ENCODE measurements at regions not wholly inside any gene's neighbourhood (a gene's known extent, or its start where the extent isn't known, plus 50 kb on each side); places are given as distances from the start of the nearest gene placed in this dataset.

GRCh38 chr6:8731874-8732273 is 296.5 kb upstream of the SLC35B3 start:
- no peaks in the 10 kb centered on the region for H4K20me1 ChIP-seq (replicated peaks; ENCODE audit: control insufficient read depth, extremely low read depth, insufficient read depth, low read length)
- FAIRE-seq (no peak), DNase-seq (ENCODE audit: low read depth, low spot score) (no peak)
- H3K27ac ChIP-seq (ENCODE audit: insufficient read depth, low read depth, low read length): no peak overlapping the region
- intact Hi-C loops (cut with micrococcal nuclease) (no loop called here), dilution Hi-C loops (cut with MboI; ENCODE audit: extremely low pct_ligation_motif_present, low sequenced_read_pairs) (no loop called here)
- no peak overlapping the region for H3K4me2 ChIP-seq (ENCODE audit: insufficient read depth, low read length)
- H2AFZ ChIP-seq (ENCODE audit: low read depth, low read length): no peak overlapping the region
- no peaks in the 10 kb centered on the region for H3K36me3 ChIP-seq (ENCODE audit: control insufficient read depth in 2 of 2, extremely low read depth in 1 of 2, insufficient read depth in 2 of 2, low read length in 2 of 2)
- ChIA-PET POLR2A (no interaction called here), CTCF (no interaction called here)
- TF ChIP-seq CTCF (IDR thresholded peaks at IDR 0.05; ENCODE audit: extremely low read depth in 1 of 2, insufficient read depth in 1 of 2, low read depth in 1 of 2, low read length in 2 of 2): no peak
- TF ChIP-seq POLR2AphosphoS5 (IDR thresholded peaks at IDR 0.05; ENCODE audit: insufficient read depth, low read depth, low read length): no peak
- no peak for TF ChIP-seq GATA2 (IDR thresholded peaks at IDR 0.05; ENCODE audit: insufficient read depth, insufficient read length, low read depth, low read length)
- no peak for TF ChIP-seq FOS (IDR thresholded peaks at IDR 0.05; ENCODE audit: borderline replicate concordance, insufficient read depth, low read length)
- TF ChIP-seq MYC (IDR thresholded peaks at IDR 0.05; ENCODE audit: low read depth, low read length): no peak
- TF ChIP-seq EZH2 (IDR thresholded peaks at IDR 0.05; ENCODE audit: borderline replicate concordance, low read depth, low read length, severe bottlenecking): no peak
- no peak for TF ChIP-seq POLR2A (IDR thresholded peaks at IDR 0.05; ENCODE audit: low read depth, low read length)
- TF ChIP-seq MAX (IDR thresholded peaks at IDR 0.05; ENCODE audit: insufficient read depth, insufficient read length): no peak
- TF ChIP-seq JUN (IDR thresholded peaks at IDR 0.05; ENCODE audit: borderline replicate concordance, insufficient read depth, insufficient read length, low read depth): no peak
- H3K79me2 ChIP-seq (ENCODE audit: control insufficient read depth, insufficient read depth, low read length): no peaks in the 10 kb centered on the region
- H3K9ac ChIP-seq (replicated peaks; ENCODE audit: extremely low read depth, insufficient read depth, low read length): no peak overlapping the region
- H3K9me1 ChIP-seq (replicated peaks; ENCODE audit: control insufficient read depth, extremely low read depth, insufficient read depth, low read length): no peaks in the 10 kb centered on the region
- H3K4me1 ChIP-seq (ENCODE audit: control insufficient read depth, extremely low read depth, insufficient read depth, low read length): no peaks in the 10 kb centered on the region
- no peaks in the 10 kb centered on the region for H3K9me3 ChIP-seq (replicated peaks; ENCODE audit: control insufficient read depth, insufficient read depth, low read length)
- BruUV-seq (replicated peaks): no TSS peak
- no peak overlapping the region for H3K4me3 ChIP-seq (replicated peaks in 1 of 3; ENCODE audit: insufficient read depth in 1 of 3, low read depth in 1 of 3, low read length in 3 of 3)
- H3K27me3 ChIP-seq (ENCODE audit: control insufficient read depth in 2 of 2, insufficient read depth in 2 of 2, low read length in 2 of 2): no peaks in the 10 kb centered on the region
